Omental fat pad (tissue), 3 donors: ENCODE measurements at regions not wholly inside any gene's neighbourhood (a gene's known extent, or its start where the extent isn't known, plus 50 kb on each side); places are given as distances from the start of the nearest gene placed in this dataset.

Source experiments
- ATAC-seq: fragments of 150-250 bp; one replicate; pipeline ENCODE4 v1.9.1; 2016; ENCODE audit warnings: mild to moderate bottlenecking, moderate library complexity; ENCODE audit not compliant: low FRiP score
- DNase-seq: peaks from one replicate; pipeline ENCODE4 v3.0.0-alpha.2; 2019; ENCODE audit warnings: low spot score
- TF ChIP-seq, protein P1 (sequence below), 3 donors: fragments of 450-650 bp; IDR thresholded peaks; one replicate each; pipeline ENCODE4 v1.5.1; 2016 to 2017; ENCODE audit warnings: antibody characterized with exemption in 3 of 3, mild to moderate bottlenecking in 3 of 3, moderate library complexity in 2 of 3

DNA sequence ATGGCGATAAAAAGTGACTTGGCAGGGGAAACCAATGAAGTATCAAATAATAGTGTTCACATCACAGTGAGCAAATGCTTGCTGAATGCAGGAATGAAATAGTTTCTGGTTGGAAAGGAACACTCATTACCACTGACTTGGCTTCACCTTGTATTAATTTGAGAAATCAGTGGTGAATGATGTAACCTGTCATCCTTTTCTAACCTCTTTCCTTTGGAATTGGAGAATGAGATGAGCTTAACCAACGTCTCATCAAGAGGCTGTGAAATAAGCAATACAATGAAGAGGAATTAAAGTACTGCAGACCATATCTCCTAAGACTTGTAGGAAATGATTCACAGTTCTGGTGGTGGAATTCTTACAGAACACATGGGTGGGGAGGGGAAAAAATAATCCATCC is 192.2 kb downstream of the DMAC1 start:
- no peak for ATAC-seq

GRCh38 chr9:7606591-7606990 is 193.0 kb downstream of the DMAC1 start:
- TF ChIP-seq, protein P1, sequence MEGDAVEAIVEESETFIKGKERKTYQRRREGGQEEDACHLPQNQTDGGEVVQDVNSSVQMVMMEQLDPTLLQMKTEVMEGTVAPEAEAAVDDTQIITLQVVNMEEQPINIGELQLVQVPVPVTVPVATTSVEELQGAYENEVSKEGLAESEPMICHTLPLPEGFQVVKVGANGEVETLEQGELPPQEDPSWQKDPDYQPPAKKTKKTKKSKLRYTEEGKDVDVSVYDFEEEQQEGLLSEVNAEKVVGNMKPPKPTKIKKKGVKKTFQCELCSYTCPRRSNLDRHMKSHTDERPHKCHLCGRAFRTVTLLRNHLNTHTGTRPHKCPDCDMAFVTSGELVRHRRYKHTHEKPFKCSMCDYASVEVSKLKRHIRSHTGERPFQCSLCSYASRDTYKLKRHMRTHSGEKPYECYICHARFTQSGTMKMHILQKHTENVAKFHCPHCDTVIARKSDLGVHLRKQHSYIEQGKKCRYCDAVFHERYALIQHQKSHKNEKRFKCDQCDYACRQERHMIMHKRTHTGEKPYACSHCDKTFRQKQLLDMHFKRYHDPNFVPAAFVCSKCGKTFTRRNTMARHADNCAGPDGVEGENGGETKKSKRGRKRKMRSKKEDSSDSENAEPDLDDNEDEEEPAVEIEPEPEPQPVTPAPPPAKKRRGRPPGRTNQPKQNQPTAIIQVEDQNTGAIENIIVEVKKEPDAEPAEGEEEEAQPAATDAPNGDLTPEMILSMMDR (IDR thresholded peaks at IDR 0.05), result no peak
- DNase-seq (no peak), ATAC-seq (no peak)

More for the DNA sequence above, 192.2 kb downstream of the DMAC1 start:
- TF ChIP-seq, protein P1 (IDR thresholded peaks at IDR 0.05), result no peak
- no peak for DNase-seq

GRCh38 chr9:7601739-7602138 is 197.8 kb downstream of the DMAC1 start:
- ATAC-seq (no peak), DNase-seq (no peak)
- TF ChIP-seq, protein P1 (IDR thresholded peaks at IDR 0.05), result no peak

GRCh38 chr9:7597716-7598115 is 201.9 kb downstream of the DMAC1 start:
- no peak for DNase-seq
- no peak for ATAC-seq
- TF ChIP-seq, protein P1 (IDR thresholded peaks at IDR 0.05), result no peak

- TF ChIP-seq, protein P1 (IDR thresholded peaks at IDR 0.05), result no peak
- no peak for ATAC-seq
- no peak for DNase-seq
Observed at GRCh38 chr9:7592321-7593316, 207.0 kb downstream of the DMAC1 start.

DNA sequence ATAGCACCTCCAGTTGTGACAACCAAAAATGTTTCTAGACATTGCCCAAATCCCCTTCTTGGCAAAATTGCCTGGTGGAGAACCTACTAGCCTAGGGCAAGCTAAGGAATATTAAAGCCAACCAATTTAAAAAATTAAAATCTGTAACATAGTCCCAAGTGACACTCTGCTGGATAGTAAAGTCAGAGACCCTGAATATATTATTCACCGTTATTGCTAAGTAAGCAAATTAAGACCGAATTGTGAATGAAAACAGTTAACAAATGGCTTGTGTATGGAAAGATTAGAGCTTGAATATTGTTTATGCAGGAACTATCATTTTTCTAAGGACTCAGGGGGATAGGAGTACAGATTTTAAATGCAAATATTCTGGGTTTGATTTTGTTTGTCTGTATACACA is 208.1 kb downstream of the DMAC1 start:
- TF ChIP-seq, protein P1 (IDR thresholded peaks at IDR 0.05), result no peak
- ATAC-seq (no peak), DNase-seq (no peak)

- DNase-seq, result no peak
- ATAC-seq, result no peak
- TF ChIP-seq, protein P1 (IDR thresholded peaks at IDR 0.05), result no peak
Observed at GRCh38 chr9:7580568-7580967, 219.0 kb downstream of the DMAC1 start.
